Uterus (tissue), 2 donors: ENCODE measurements at regions not wholly inside any gene's neighbourhood (a gene's known extent, or its start where the extent isn't known, plus 50 kb on each side); places are given as distances from the start of the nearest gene placed in this dataset.

Source experiments
- POLR2A ChIP-seq, 2 donors: fragments of 450-650 bp; IDR thresholded peaks; one replicate each; pipeline ENCODE4 v1.6.1; 2016; ENCODE audit warnings: antibody characterized with exemption in 2 of 2, mild to moderate bottlenecking in 1 of 2, moderate library complexity in 1 of 2
- TF ChIP-seq, protein P1 (sequence below), 4 experiments: fragments of 200-600 bp in 2 of 4; fragments of 450-650 bp in 2 of 4; sonication (generic) in 2 of 4; IDR thresholded peaks; one replicate each; pipeline ENCODE4 v1.5.1; 2016 to 2019; ENCODE audit warnings: antibody characterized with exemption in 4 of 4, mild to moderate bottlenecking in 2 of 4, moderate library complexity in 1 of 4

DNA sequence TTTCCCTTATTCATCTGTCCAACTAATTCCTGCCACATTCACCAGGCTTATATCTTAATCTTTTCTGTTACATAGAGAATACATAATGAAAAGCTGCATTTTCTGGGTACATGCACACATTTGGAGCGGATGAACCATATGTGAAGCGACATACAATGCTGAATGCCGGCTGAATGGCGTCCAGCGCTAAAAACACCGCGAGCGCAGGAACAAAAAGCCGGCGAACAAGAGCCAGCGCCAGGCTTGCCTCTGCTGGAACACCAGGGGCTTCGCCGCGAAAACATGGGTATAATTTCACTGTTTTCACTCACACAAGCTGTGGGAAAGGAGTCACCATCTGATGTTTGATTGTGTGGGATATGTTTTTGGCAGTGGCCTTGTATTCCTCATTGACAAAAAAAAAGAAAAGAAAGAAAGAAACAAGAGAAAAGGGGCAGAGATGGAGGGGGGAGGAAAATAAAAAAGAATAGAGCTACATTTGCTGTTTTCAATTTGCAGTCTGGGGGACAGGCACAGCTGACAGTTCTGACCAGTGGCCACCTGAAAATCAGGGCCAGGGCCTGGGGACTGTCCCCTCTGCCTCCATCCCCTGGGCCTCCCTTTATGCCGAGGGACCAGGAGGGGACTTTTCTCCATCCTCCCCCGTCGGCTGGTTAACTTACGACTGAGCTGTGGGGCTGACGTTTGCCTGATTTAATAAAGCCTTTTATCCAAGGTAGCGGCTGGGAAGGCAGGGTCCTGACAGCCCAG lies 70.2 kb upstream of the OLIG2 start:
- TF ChIP-seq, protein P1, sequence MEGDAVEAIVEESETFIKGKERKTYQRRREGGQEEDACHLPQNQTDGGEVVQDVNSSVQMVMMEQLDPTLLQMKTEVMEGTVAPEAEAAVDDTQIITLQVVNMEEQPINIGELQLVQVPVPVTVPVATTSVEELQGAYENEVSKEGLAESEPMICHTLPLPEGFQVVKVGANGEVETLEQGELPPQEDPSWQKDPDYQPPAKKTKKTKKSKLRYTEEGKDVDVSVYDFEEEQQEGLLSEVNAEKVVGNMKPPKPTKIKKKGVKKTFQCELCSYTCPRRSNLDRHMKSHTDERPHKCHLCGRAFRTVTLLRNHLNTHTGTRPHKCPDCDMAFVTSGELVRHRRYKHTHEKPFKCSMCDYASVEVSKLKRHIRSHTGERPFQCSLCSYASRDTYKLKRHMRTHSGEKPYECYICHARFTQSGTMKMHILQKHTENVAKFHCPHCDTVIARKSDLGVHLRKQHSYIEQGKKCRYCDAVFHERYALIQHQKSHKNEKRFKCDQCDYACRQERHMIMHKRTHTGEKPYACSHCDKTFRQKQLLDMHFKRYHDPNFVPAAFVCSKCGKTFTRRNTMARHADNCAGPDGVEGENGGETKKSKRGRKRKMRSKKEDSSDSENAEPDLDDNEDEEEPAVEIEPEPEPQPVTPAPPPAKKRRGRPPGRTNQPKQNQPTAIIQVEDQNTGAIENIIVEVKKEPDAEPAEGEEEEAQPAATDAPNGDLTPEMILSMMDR (IDR thresholded peaks at IDR 0.05), result no peak
- no peak for TF ChIP-seq POLR2A (IDR thresholded peaks at IDR 0.05)
